Uterus (tissue), 3 donors: ENCODE measurements at regions not wholly inside any gene's neighbourhood (a gene's known extent, or its start where the extent isn't known, plus 50 kb on each side); places are given as distances from the start of the nearest gene placed in this dataset.

ENCODE experiments used
- DNase-seq, 2 donors: peaks; one replicate each; pipeline ENCODE4 v3.0.0-alpha.2; 2019 to 2020
- H3K27ac ChIP-seq, 2 donors: fragments of 200-600 bp; sonication (generic); 1 replicate in 1 of 2; 2 replicates in 1 of 2; pipeline ENCODE4 v1.5.1; 2016 to 2018
- H3K27me3 ChIP-seq, 2 donors: fragments of 200-600 bp; sonication (generic); one replicate each; pipeline ENCODE4 v1.5.1; 2018 to 2019; ENCODE audit warnings: control low read depth in 1 of 2
- H3K36me3 ChIP-seq, 2 donors: fragments of 200-600 bp; sonication (generic); one replicate each; pipeline ENCODE4 v1.5.1; 2019; ENCODE audit warnings: control low read depth in 1 of 2
- H3K4me1 ChIP-seq, 2 donors: fragments of 200-600 bp; sonication (generic); one replicate each; pipeline ENCODE4 v1.5.1; 2018 to 2019; ENCODE audit warnings: control low read depth in 1 of 2
- H3K4me3 ChIP-seq, 2 donors: fragments of 200-600 bp; sonication (generic); 1 replicate in 1 of 2; 2 replicates in 1 of 2; pipeline ENCODE4 v1.5.1; 2018 to 2019; ENCODE audit warnings: mild to moderate bottlenecking in 1 of 2
- H3K9me3 ChIP-seq, 2 donors: fragments of 200-600 bp; sonication (generic); one replicate each; pipeline ENCODE4 v1.5.1; 2019; ENCODE audit warnings: control low read depth in 1 of 2
- CTCF ChIP-seq, 4 experiments: fragments of 200-600 bp in 2 of 4; fragments of 450-650 bp in 2 of 4; sonication (generic) in 2 of 4; IDR thresholded peaks; one replicate each; pipeline ENCODE4 v1.5.1; 2016 to 2019; ENCODE audit warnings: antibody characterized with exemption in 4 of 4, mild to moderate bottlenecking in 2 of 4, moderate library complexity in 1 of 4
- POLR2A ChIP-seq, 2 donors: fragments of 450-650 bp; IDR thresholded peaks; one replicate each; pipeline ENCODE4 v1.6.1; 2016; ENCODE audit warnings: antibody characterized with exemption in 2 of 2, mild to moderate bottlenecking in 1 of 2, moderate library complexity in 1 of 2
- intact Hi-C: fragments of 100-400 bp; cut with DNase I; formaldehyde crosslinking; loops from one replicate; pipeline ENCODE4 v1.15.1; 2023; ENCODE audit warnings: low total_unique reads
- donor health status: DM: yes; HTN: yes; CAD: no.

- no peaks in the 10 kb centered on the region for H3K4me1 ChIP-seq
- no peaks in the 10 kb centered on the region for H3K9me3 ChIP-seq
- no peak overlapping the region for H3K4me3 ChIP-seq
- no peaks in the 10 kb centered on the region for H3K27me3 ChIP-seq
- no peaks in the 10 kb centered on the region for H3K36me3 ChIP-seq
- H3K27ac ChIP-seq, result no peak overlapping the region
- no peak for TF ChIP-seq CTCF (IDR thresholded peaks at IDR 0.05)
- no peak for TF ChIP-seq POLR2A (IDR thresholded peaks at IDR 0.05)
- DNase-seq, result no peak
- intact Hi-C loops, result no loop called here
These were observed 106.0 kb upstream of the BNC2 start for GRCh38 chr9:16976427-16976826.

GRCh38 chr9:16974436-16974835 lies 104.0 kb upstream of the BNC2 start:
- no peaks in the 10 kb centered on the region for H3K36me3 ChIP-seq
- H3K4me1 ChIP-seq, result no peaks in the 10 kb centered on the region
- no peaks in the 10 kb centered on the region for H3K9me3 ChIP-seq
- DNase-seq, result no peak
- H3K27me3 ChIP-seq, result no peaks in the 10 kb centered on the region
- TF ChIP-seq POLR2A (IDR thresholded peaks at IDR 0.05) (no peak), CTCF (IDR thresholded peaks at IDR 0.05) (no peak)
- no peak overlapping the region for H3K27ac ChIP-seq
- intact Hi-C loops, result no loop called here
- no peak overlapping the region for H3K4me3 ChIP-seq

GRCh38 chr9:16970321-16970720 lies 99.9 kb upstream of the BNC2 start:
- intact Hi-C loops, result no loop called here
- TF ChIP-seq POLR2A (IDR thresholded peaks at IDR 0.05) (no peak), CTCF (IDR thresholded peaks at IDR 0.05) (no peak)
- Histone ChIP-seq H3K4me3 (no peak overlapping the region), H3K9me3 (no peaks in the 10 kb centered on the region), H3K4me1 (no peaks in the 10 kb centered on the region), H3K36me3 (no peaks in the 10 kb centered on the region), H3K27ac (no peak overlapping the region), H3K27me3 (no peaks in the 10 kb centered on the region)
- no peak for DNase-seq

- intact Hi-C loops, result no loop called here
- no peak for DNase-seq
- Histone ChIP-seq H3K27me3 (no peaks in the 10 kb centered on the region), H3K4me1 (no peaks in the 10 kb centered on the region), H3K36me3 (no peaks in the 10 kb centered on the region), H3K27ac (no peak overlapping the region), H3K4me3 (no peak overlapping the region), H3K9me3 (no peaks in the 10 kb centered on the region)
- TF ChIP-seq CTCF (IDR thresholded peaks at IDR 0.05), result no peak
- TF ChIP-seq POLR2A (IDR thresholded peaks at IDR 0.05), result no peak
These were observed 93.8 kb upstream of the BNC2 start for GRCh38 chr9:16964228-16964627.

- intact Hi-C loops, result no loop called here
- Histone ChIP-seq H3K27me3 (no peaks in the 10 kb centered on the region), H3K4me1 (no peaks in the 10 kb centered on the region), H3K27ac (no peak overlapping the region), H3K36me3 (no peaks in the 10 kb centered on the region), H3K9me3 (no peaks in the 10 kb centered on the region), H3K4me3 (no peak overlapping the region)
- DNase-seq, result no peak
- no peak for TF ChIP-seq POLR2A (IDR thresholded peaks at IDR 0.05)
- no peak for TF ChIP-seq CTCF (IDR thresholded peaks at IDR 0.05)
These were observed 89.6 kb upstream of the BNC2 start for GRCh38 chr9:16960084-16960483.
